Lung (tissue), 11 donors: ENCODE measurements at regions not wholly inside any gene's neighbourhood (a gene's known extent, or its start where the extent isn't known, plus 50 kb on each side); places are given as distances from the start of the nearest gene placed in this dataset.

ENCODE experiments used
- ATAC-seq: fragments of 200-7000 bp; cut with Tn5 transposase; one replicate; pipeline ENCODE4 v1.9.1; 2020; ENCODE audit warnings: moderate number of reproducible peaks; ENCODE audit not compliant: insufficient read depth, low FRiP score
- DNase-seq, 3 donors: peaks; one replicate each; pipeline ENCODE4 v3.0.0-alpha.2; 2013 to 2017
- H3K27ac ChIP-seq, 2 donors: one replicate each; pipeline ENCODE4 v1.5.1; 2013; ENCODE audit warnings: mild to moderate bottlenecking in 2 of 2, moderate library complexity in 2 of 2, control low read depth in 1 of 2, inconsistent platforms in 1 of 2, low read depth in 1 of 2, low read length in 1 of 2
- H3K27me3 ChIP-seq, 3 donors: one replicate each; pipeline ENCODE4 v1.5.1; 2013; ENCODE audit warnings: low read length in 2 of 3; ENCODE audit not compliant: control insufficient read depth in 3 of 3, insufficient read depth in 3 of 3
- H3K36me3 ChIP-seq, 4 donors: one replicate each; pipeline ENCODE4 v1.5.1; 2013; ENCODE audit warnings: low read length in 4 of 4, mild to moderate bottlenecking in 1 of 4, moderate library complexity in 1 of 4; ENCODE audit not compliant: control insufficient read depth in 4 of 4, insufficient read depth in 4 of 4
- H3K4me1 ChIP-seq, 5 donors: one replicate each; pipeline ENCODE4 v1.5.1; 2013; ENCODE audit warnings: low read length in 5 of 5, mild to moderate bottlenecking in 2 of 5, moderate library complexity in 1 of 5; ENCODE audit not compliant: control insufficient read depth in 5 of 5, insufficient read depth in 5 of 5
- H3K4me3 ChIP-seq: one replicate; pipeline ENCODE4 v1.5.1; 2013; ENCODE audit warnings: mild to moderate bottlenecking, control low read depth, moderate library complexity
- H3K9ac ChIP-seq, 2 donors: one replicate each; pipeline ENCODE4 v1.5.1; 2013; ENCODE audit warnings: low read length in 2 of 2, control low read depth in 1 of 2; ENCODE audit not compliant: insufficient read depth in 1 of 2
- H3K9me3 ChIP-seq, 4 donors: one replicate each; pipeline ENCODE4 v1.5.1; 2013; ENCODE audit warnings: low read length in 3 of 4, mild to moderate bottlenecking in 1 of 4, moderate library complexity in 1 of 4; ENCODE audit not compliant: control insufficient read depth in 4 of 4, insufficient read depth in 3 of 4
- CTCF ChIP-seq: IDR thresholded peaks from 2 replicates; pipeline ENCODE4 v1.5.1; 2012; ENCODE audit warnings: mild to moderate bottlenecking; ENCODE audit errors: control extremely low read depth, extremely low read depth
- WGBS, 2 donors: extraction: QIAGEN DNeasy Blood & Tissue Kit; methylation state at CpG; one replicate each; pipeline ENCODE4 v1.1.7; 2013; 5-methylcytosine and 5-hydroxymethylcytosine counted together
- donor health status: control.
- donor health status: control.
- donor health status: Bipolar disorder and iron deficiency.
- donor health status: healthy.
- donor health status: DM: yes; HTN: yes; CAD: no.

- no peaks in the 10 kb centered on the region for H3K9me3 ChIP-seq
- no peaks in the 10 kb centered on the region for H3K36me3 ChIP-seq
- peak in 1 of 3 donors; percentile 3 for DNase-seq
- peaks cover 0 to 3% (median 0%) of the 10 kb centered on the region in 3 donors for H3K27me3 ChIP-seq
- H3K4me1 ChIP-seq = no peaks in the 10 kb centered on the region
- no peak for ATAC-seq
- no peak overlapping the region for H3K27ac ChIP-seq
- WGBS, 2 donors = 69 to 76% methylated on average over 3 of the region's 3 CpGs
- H3K4me3 ChIP-seq = no peak overlapping the region
- H3K9ac ChIP-seq = no peak overlapping the region
- TF ChIP-seq CTCF = no peak
Observed at GRCh38 chr4:60656171-60656570, 544.0 kb upstream of the ADGRL3 start.

- Histone ChIP-seq H3K9me3 (peaks cover 0 to 1% (median 0%) of the 10 kb centered on the region in 4 donors), H3K9ac (no peak overlapping the region), H3K4me1 (no peaks in the 10 kb centered on the region), H3K27me3 (peaks cover 0 to under 1% (median 0%) of the 10 kb centered on the region in 3 donors), H3K4me3 (no peak overlapping the region), H3K27ac (no peak overlapping the region), H3K36me3 (no peaks in the 10 kb centered on the region)
- no peak for ATAC-seq
- no peak for DNase-seq
- TF ChIP-seq CTCF = no peak
- WGBS, 2 donors = 85 to 86% methylated on average over 3 of the region's 3 CpGs
Observed at GRCh38 chr4:60657041-60657440, 543.1 kb upstream of the ADGRL3 start.

GRCh38 chr4:60657807-60658206 is 542.3 kb upstream of the ADGRL3 start:
- H3K27me3 ChIP-seq = no peaks in the 10 kb centered on the region
- ATAC-seq = no peak
- H3K4me1 ChIP-seq = no peaks in the 10 kb centered on the region
- H3K9ac ChIP-seq = no peak overlapping the region
- H3K36me3 ChIP-seq = no peaks in the 10 kb centered on the region
- DNase-seq = peak in 1 of 3 donors; percentile 16
- H3K4me3 ChIP-seq = no peak overlapping the region
- no peak overlapping the region for H3K27ac ChIP-seq
- H3K9me3 ChIP-seq = peaks cover 0 to 3% (median 0%) of the 10 kb centered on the region in 4 donors
- no peak for TF ChIP-seq CTCF

- H3K9ac ChIP-seq = no peak overlapping the region
Observed at GRCh38 chr4:60663769-60664168, 536.4 kb upstream of the ADGRL3 start.

More at GRCh38 chr4:60663769-60664168, 536.4 kb upstream of the ADGRL3 start:
- Histone ChIP-seq H3K27ac (no peak overlapping the region), H3K27me3 (no peaks in the 10 kb centered on the region), H3K36me3 (no peaks in the 10 kb centered on the region), H3K4me3 (no peak overlapping the region), H3K9me3 (peaks cover 0 to 3% (median 0%) of the 10 kb centered on the region in 4 donors), H3K4me1 (no peaks in the 10 kb centered on the region)
- 92 to 95% methylated on average over 4 of the region's 4 CpGs for WGBS, 2 donors
- TF ChIP-seq CTCF = no peak
- ATAC-seq = no peak
- DNase-seq = no peak
